Stimulated activated CD8-positive, alpha-beta memory T cell treated with anti-CD3 and anti-CD28 coated beads, Interleukin-4, amount 100 ng/mL, for 24 hours (primary cell): ENCODE measurements at regions not wholly inside any gene's neighbourhood (a gene's known extent, or its start where the extent isn't known, plus 50 kb on each side); places are given as distances from the start of the nearest gene placed in this dataset.
"Not testable (repeated sequence)": the region's sequence is repeated elsewhere in the genome, so short reads cannot be mapped to it uniquely, and the experiment has no call there.

Experiments
- DNase-seq: peaks from one replicate; pipeline ENCODE4 v3.0.0-alpha.2; 2020; ENCODE audit warnings: low read depth

DNA sequence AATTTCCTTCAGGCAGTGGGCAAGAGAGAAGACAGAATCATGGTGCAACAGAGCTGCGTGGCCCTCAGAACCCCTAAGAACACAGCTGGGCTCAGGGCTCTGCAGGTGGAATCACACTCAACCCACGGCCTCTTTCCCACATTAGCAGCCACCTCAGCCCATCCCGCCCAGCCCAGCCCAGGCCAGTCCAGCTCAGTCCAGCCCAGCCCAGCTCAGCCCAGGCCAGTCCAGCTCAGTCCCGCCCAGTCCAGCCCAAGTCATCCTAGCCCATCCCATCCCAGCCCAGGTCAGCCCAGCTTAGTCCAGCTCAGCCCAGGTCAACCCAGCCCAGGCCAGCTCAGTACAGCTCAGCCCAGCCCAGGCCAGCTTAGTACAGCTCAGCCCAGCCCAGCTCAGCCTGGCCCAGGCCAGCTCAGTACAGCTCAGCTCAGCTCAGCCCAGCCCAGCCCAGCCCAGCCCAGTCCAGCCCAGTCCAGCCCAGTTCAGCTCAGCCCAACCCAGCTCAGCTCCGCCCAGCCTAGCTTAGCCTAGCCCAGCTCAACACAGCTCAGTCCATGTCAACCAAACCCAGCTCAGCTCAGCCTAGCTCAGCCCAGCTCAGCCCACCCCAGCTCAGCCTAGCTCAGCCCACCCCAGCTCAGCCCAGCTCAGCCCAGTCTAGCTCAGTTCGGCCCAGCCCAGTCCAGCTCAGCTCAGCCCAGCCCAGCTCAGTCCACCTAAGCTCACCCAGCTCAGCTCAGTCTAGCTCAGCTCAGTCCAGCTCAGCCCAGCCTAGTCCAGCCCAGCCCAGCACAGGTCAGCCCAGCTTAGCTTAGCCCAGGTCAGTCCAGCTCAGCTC is 183.1 kb downstream of the TMEM121 start:
- no peak for DNase-seq

DNA sequence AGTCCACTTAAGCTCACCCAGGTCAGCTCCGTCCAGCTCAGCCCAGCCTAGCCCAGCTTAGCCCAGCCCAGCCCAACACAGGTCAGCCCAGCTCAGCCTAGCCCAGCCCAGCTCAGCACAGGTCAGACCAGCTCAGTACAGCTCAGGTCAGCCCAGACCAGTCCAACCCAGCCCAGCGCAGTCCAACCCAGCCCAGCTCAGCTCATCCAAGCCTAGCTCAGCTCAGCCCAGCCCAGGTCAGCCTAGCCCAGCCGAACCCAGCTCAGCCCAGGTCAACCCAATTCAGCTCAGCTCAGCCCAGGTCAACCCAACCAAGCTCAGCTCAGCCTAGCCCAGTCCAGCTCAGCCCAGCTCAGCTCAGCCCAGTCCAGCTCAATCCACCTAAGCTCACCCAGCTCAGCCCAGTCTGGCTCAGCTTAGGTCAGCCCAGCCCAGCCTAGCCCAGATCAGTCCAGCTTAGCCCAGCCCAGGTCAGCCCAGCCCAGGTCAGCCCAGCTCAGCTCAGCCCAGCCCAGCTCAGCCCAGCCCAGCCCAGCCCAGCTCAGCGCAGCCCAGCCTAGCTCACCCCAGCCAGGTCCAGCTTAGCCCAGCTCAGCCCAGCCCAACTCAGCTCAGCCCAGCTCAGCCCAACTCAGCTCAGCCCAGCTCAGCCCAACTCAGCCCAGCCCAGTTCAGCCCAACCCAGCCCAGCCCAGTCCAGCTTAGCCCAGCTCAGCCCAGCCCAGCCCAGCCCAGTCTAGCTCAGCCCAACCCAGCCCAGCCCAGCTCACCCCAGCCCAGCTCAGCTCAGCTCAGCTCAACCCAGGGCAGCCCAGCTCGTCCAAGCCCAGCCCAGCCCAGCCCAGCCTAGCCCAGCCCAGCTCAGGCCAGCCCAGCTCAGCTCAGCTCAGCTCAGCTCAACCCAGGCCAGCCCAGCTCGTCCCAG is 184.0 kb downstream of the TMEM121 start:
- no peak for DNase-seq

DNA sequence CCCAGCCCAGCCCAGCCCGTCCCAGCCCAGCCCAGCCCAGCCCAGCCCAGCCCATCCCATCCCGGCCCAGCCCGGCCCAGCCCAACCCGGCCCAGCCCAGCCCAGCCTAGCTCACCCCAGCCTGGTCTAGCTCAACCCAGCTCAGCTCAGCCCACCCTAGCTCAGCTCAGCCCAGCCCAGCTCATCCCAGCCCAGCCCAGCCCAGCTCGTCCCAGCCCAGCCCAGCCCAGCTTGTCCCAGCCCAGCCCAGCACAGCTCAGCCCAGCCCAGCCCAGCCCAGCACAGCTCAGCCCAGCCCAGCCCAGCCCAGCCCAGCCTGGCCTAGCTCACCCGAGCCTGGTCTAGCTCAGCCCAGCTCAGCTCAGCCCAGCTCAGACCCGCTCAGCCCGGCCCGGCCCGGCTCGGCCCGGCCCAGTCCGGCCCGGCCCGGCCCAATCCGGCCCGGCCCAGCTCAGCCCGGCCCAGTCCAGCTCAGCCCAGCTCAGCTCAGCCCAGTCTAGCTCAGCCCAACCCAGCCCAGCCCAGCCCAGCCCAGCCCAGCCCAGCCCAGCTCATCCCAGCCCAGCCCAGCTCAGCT is 184.7 kb downstream of the TMEM121 start:
- no peak for DNase-seq

DNA sequence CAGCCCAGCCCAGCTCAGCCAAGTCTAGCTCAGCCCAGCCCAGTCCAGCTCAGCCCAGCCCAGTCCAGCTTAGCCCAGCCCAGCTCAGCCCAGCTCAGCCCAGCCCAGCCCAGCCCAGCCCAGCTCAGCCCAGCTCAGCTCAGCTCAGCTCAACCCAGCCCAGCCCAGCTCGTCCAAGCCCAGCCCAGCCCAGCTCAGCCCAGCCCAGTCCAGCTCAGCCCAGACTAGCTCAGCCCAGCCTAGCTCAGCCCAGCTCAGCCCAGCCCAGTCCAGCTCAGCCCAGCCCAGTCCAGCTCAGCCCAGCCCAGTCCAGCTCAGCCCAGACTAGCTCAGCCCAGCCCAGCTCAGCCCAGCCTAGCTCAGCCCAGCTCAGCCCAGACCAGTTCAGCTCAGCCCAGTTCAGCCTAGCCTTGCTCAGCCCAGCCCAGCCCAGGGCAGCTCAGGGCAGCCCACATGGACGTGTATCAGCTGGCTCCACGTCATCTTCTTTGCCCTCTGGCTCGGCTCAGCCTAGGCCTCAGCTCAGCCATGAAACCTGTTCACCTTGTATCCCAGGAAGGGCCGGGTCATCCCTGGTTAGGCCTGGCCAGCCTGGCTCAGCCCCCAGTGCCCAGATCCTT is 185.6 kb downstream of the TMEM121 start:
- no peak for DNase-seq

DNA sequence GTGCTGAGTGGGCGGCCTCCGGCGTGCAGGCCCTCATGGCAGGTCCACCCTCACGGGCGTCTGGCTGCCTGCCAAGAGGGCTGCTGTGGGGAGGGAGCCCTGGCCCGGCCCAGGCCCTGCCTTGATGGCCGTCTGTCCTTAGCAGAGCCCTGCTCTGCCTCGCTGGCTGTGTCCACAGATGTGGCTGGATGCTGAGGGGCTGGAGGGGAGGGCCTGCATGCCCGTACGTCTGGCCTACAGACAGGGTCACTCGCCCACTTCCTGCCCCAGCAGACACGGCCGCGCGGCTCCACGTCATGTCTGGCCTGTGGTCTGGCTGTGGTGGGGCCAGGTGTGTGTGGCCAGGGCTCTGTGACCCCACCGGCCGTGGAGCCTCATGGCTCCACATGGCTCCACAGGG is 186.3 kb downstream of the TMEM121 start:
- DNase-seq = not testable (repeated sequence)

DNA sequence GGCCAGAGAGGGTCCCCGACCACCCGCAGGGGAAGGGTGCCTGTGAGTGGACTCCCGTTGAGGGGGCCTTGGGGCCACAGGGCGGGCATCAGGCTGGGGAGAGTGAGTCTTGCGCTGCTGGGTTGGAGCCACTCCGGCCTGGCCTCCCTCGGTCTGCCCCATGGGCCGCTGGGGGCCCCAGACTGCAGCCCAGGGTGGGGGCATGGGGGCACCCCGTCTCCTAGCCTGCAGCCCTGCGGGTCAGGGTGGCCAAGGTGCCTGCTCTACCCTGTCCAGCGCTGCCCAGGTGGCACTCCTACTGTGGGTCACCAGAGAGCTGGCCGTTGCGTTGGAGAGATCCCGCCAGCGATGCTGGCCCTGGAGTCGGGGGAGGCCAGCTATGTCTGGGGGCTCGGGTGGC is 186.8 kb downstream of the TMEM121 start:
- DNase-seq = not testable (repeated sequence)

DNA sequence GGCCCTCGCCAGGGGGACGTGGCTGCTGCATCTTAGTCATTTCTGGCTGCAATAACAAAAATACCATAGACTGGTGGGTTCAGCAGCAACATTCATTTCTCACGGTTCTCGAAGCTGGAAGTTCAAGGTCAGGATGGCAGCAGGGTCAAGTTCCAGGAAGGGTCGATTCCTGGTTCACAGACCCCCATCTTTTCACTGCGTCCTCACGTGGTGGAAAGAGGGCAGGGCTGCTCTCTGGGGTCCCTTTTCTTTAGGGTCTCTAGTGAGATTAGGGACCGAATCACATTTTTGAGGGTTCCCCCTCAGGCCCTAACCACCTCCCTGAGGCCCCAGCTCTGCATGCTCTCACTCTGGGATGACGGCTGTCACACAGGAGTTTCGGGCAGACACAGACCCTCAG is 187.5 kb downstream of the TMEM121 start:
- not testable (repeated sequence) for DNase-seq

DNA sequence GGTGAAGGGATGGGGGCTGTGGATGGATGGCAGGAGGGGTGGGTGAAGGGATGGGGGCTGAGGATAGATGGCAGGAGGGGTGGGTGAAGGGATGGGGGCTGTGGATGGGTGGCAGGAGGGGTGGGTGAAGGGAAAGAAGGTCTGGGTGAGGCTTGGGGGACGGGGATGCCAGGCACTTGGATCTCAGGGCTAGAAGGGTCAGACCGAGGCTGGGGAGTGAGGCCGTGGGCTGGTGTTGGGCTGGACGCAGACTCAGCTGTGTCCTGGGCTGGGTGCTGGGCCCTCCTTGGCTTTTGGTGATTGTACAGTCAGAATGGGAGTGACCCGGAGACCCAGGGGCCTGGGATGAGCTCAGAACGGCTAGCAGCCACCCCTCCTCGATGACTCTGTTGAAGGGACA is 192.4 kb downstream of the TMEM121 start:
- not testable (repeated sequence) for DNase-seq

DNA sequence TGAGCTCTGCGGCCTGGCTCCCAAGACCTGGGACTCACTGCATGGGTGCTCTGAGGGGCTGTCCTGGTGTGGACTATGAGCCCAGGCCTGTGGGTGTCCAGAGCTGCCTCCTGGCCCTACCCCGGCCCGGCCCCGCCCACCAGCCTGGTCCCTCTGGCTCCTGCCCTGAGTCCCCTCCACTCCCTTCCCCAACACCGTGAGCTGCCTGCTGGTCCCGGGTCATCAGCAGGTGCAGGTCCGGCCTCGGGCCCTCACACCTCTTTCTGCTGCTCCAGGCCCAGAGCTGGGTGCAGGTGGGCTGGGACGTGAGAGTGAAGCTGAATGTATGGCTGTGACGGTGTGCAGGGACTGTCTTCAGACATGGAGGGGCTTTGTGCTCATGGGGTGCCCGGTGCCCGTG is 193.7 kb downstream of the TMEM121 start:
- DNase-seq = not testable (repeated sequence)

DNA sequence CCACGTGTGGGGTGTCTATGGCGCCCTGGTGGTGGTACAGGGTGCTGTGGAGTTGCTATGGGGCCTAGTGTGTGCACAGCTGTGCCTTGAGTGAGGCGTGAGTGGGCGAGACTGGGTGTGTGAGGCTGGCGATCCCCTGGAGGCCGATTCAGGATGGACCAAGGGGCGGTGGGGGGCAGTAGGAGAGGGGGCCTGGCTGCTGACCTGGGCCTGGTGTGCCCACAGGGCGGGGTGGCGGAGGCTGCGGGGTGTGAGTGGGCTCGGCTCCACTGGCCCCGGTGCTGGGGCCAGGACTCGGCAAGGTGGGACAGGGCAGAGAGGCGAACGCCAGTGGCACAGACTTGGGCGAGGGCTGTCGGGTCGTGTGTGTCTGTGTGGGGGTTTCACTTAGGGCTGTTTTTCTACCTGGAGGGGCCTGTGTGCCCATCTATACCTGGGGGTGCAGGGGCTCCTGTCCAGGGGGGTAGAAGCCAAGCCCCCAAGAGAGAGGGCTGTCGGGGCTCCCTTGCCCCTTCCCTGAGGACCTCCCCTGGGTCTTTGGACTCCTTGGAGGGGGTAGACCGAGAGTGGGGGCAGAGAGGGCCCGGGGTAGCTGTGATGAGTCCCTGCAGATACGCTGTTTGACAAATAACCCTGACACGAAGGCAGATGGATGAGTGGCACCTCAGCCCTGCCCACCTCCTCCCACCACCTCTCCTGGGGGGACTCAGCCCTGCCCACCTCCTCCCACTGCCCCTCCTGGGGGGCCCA is 194.6 kb downstream of the TMEM121 start:
- DNase-seq = not testable (repeated sequence)

DNA sequence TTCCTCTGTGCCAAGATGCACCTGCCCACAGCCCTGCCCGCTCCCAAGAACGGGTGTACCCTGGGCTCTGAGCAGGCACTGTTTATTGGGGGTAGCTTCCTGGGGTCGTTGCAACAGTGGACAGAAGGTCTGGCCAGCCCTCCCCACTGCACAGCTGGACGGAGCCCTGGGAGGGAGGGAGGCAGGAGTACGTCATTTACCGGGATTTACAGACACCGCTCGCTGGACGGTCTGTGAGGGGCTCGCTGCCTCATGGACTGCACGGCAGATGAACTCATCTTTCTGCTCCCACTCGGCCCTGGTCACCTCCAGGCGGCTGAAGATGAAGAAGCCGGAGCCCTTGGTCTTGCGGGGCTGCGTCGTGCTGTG is 195.2 kb downstream of the TMEM121 start:
- DNase-seq = not testable (repeated sequence)

DNA sequence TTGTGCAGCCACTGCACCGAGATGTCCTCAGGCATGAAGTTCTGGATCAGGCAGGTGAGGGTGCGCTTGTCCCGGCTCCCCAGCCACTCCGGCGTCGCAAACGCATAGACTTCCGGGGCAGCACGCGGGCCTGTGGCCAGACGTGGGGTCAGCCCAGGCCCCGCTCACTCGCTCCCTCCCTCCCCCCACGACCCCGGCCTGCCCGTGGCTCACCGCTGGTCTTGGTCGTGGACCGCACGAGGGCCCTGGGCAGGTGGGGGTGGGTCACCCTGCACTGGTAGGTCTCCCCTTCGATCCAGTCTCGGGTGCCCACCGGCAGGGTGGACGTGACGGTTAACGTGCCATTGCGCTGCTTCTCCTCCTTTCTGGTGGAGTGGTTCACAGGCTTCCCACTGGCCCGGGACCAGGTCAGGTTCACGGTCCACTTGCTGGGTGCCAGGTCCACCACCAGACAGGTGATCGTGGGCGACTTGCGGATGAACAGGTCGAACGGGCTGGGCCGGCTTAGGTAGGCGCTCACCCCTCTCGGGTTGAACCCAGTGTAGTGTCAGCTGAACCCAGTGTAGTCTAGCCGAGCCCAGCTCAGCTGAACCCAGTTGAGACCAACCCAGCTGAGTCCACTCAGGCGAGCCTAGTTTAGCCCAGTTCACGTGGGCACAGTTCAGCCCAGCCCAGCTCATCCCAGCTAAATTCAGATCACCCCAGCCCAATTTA is 195.8 kb downstream of the TMEM121 start:
- not testable (repeated sequence) for DNase-seq

DNA sequence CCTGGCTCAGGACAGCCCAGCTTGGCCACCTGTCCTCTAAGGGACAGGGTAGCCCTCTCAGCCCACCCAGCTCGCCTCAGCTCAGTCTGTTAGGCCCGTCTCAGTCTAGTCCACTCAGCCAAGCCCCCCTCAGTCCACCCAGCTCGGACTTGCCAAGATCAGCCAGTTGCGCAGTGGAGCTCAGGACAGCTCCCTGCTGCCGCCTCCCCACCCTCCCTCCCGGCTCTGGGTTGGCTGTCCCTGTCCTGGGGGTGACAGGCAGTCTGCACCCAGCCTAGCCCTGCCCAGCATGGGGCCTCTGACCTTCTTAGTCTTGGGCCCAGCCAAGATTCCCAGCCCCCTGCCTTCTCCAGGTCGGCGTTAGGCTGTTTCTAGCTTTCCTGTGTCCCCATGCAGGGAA is 196.9 kb downstream of the TMEM121 start:
- DNase-seq = not testable (repeated sequence)

DNA sequence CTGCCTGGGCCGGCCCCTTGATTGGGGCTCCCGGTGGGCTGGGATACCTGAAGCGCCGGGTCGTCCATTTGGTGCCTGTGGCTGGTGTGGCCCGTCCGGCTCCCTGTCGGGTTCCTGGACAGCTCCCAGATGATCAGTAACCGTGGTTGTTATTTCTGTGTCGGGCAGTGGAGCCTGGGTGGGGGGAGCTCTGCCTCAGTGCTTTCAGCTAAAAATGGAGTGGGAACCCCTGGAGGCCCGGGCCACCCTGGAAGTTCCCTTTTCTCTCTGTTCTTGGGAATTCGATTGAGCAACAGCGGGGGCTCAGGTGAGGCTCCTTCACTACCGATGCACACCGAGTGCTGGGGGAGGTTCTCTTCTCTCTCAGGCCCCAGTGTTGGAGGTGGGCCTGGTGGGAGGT is 197.4 kb downstream of the TMEM121 start:
- DNase-seq = not testable (repeated sequence)

DNA sequence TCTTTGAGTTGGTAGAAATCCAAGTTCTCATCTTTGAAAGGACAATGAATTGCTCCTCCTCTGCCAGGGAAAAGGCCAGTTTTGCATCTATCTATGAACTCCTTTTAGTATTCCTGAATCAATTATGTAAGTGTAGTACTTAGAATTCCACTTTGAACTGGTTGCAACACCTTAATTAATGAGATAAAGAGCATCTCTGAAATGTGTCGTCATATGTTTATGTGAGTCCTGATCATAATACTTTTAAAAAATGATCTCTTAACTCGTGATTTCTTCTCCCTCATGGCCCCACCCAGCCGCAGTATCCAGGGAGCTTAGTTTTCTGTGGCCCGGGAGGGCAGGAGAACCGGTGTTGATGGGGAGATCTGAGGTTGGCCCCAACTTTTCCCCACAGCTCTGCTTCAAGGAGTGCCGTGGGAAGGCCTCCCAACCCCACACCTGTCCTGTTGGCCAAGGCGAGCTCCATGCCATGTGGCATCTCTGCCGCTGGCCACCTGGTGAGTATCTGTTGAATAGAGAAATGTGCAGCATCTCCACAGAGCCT is 203.5 kb downstream of the TMEM121 start:
- DNase-seq = not testable (repeated sequence)

DNA sequence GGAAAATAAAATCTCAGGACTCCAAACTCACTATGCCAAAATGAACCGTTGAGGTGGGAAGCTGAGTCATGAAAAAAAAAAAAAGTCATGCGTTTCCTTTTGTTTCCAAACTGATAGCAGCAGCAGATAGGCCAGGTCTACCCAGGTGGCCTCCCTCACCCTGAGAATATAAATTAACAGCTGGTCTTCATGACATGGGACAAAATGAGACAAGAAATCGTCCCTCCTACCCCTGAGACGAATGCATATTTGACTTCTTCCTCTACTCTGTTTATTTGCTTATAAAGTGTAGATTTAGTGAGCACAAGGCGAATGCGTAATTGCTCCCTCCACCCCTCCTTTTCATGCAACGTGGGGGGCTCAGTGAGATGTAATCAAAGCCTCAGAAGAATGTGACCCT is 204.3 kb downstream of the TMEM121 start:
- not testable (repeated sequence) for DNase-seq

DNA sequence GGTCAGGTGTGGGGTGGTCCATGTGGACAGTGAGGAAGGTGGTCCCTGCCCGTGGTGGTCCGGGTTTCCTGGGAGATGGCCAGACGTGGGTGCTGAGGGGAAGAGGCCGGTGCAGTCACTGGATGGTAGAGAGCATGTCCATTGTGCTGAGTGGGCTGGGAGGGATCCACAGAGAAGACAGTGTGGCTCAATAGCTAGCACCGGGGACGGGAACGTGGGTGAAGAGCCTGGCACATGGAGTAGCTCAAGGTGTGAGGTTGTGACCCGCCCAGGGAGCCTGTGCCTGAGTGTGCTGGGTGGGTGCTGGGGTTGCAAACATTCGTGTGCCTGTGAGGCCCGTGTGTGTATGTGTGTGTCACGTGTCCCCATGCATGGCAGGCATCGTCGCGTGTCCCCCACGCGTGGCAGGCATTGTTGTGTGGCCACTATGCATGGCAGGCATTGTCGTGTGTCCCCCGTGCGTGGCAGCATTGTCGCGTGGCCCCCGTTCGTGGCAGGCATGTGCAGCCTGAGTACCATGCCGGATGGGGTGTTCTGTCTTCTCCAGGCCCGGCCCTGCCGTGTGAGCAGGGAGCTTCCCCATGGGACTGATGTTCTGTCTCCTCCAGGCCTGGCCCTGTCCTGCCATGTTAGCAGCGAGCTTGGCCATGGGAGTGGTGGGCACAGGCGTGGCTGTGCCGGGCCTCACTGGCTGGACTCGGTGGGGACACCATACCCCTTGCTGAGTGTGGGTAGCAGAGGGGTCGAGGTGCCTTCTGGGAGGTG is 205.0 kb downstream of the TMEM121 start:
- not testable (repeated sequence) for DNase-seq

DNA sequence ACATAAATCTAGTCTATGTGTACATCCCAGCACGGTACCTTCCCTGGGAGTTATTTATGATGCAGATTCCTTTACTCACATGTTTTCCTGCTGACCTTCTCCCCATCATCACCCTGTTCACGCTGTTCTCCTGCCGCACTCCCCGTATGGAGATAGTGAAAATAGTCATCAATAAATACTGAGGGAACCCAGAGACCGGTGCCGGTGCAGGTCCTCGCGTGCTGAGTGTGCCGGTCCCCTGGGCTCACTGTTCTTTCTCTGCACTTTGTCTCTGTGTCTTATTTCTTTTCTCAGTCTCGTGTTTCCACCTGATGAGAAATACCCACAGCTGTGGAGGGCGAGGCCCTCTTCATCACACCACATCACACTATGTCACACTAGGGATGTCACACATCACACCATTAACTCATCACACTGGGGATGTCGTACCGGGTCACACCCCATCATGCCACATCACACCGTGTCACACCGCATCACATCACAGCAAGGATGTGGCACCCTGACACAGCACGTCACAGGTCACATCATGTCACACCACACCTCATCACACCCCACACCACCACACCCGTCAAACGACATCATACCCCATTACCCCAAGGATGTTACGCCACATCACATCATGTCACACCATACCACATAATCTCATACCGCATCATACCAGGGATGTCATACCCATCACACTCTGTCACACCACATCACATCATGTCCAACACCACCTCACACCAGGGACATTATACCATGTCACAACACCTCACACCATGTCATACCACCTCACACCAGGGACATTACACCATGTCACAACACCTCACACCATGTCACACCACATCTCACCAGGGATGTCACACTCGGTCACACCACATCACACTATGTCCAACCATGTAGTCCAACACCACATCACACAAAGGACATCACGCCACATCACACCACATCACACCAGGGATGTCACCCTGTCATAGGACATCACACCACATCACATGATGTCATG is 207.0 kb downstream of the TMEM121 start:
- DNase-seq = no peak
